ENCODE measurements at regions not wholly inside any gene's neighbourhood (a gene's known extent, or its start where the extent isn't known, plus 50 kb on each side); places are given as distances from the start of the nearest gene placed in this dataset.

- TF ChIP-seq CTCF (IDR thresholded peaks at IDR 0.05), result no peak
- TF ChIP-seq POLR2A (IDR thresholded peaks at IDR 0.05), result no peak
Measured at GRCh38 chr10:5297466-5297865, 67.3 kb upstream of the UCN3 start.

Measured in esophagus squamous epithelium (tissue), 4 donors.